Skeletal muscle satellite cell (primary cell): ENCODE measurements at regions not wholly inside any gene's neighbourhood (a gene's known extent, or its start where the extent isn't known, plus 50 kb on each side); places are given as distances from the start of the nearest gene placed in this dataset.

Experiments used
- H3K27me3 ChIP-seq: 2 replicates; pipeline ENCODE4 v1.7.0; 2013; ENCODE audit warnings: low read length; ENCODE audit not compliant: control insufficient read depth, insufficient read depth
- H3K36me3 ChIP-seq: 2 replicates; pipeline ENCODE4 v1.7.0; 2013; ENCODE audit warnings: mild to moderate bottlenecking, control low read depth, low read length; ENCODE audit not compliant: insufficient read depth
- H3K4me1 ChIP-seq: 2 replicates; pipeline ENCODE4 v1.7.0; 2013; ENCODE audit warnings: low read length; ENCODE audit not compliant: control insufficient read depth, insufficient read depth
- H3K4me2 ChIP-seq: 2 replicates; pipeline ENCODE4 v1.7.0; 2013; ENCODE audit warnings: mild to moderate bottlenecking, low read length
- H3K4me3 ChIP-seq: 2 replicates; pipeline ENCODE4 v1.7.0; 2013; ENCODE audit warnings: low read length
- H3K9ac ChIP-seq: 2 replicates; pipeline ENCODE4 v1.7.0; 2013; ENCODE audit warnings: mild to moderate bottlenecking, low read depth, low read length, moderate library complexity
- H3K9me3 ChIP-seq: replicated peaks from 2 replicates; pipeline ENCODE4 v1.7.0; 2013; ENCODE audit warnings: mild to moderate bottlenecking, control low read depth, low read length

DNA sequence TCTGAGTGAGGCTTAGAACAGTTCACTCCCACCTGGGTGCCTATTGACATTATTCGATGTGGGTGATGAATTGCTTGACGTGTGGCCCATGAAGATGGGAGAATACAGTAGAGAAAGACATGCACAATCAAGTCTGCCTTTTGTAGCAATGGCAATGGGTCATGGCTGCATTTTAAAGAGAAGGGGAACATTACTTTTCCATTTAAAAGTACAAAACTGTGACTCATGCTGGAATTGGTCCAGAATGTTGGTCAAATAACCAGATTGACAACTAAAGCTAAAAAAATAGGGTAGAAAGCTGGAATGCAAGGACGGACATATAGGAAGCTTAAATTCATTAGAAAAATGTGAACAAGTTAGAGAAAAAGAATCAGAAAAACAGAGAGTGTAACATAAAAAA lies 104.1 kb upstream of the SLC25A13 start:
- Histone ChIP-seq H3K4me1 (no peaks in the 10 kb centered on the region), H3K9me3 (no peaks in the 10 kb centered on the region)

DNA sequence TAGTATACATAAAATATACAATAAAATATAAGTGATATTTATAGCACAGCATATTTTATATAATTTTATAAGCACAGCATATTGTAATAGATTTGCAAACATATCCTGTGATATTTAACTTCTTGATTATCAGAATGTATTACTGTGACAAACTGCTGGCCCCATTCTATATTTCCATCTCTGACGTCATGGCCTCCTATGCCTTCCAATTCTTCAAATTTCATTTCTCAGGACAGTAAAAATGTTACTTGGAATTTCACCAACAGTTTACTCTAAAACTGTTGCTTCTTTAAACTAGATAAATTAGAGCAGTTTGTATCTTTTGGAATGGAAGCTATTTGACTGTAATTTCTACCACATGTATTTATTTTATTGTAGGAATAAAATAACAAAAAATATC lies 102.5 kb upstream of the SLC25A13 start:
- Histone ChIP-seq H3K9ac (no peak overlapping the region), H3K4me1 (no peaks in the 10 kb centered on the region), H3K4me2 (no peak overlapping the region), H3K4me3 (no peak overlapping the region), H3K36me3 (no peaks in the 10 kb centered on the region), H3K27me3 (no peaks in the 10 kb centered on the region), H3K9me3 (no peaks in the 10 kb centered on the region)

More for the DNA sequence above, 104.1 kb upstream of the SLC25A13 start:
- H3K27me3 ChIP-seq, result peaks cover 3% of the 10 kb centered on the region
- no peak overlapping the region for H3K9ac ChIP-seq
- H3K4me2 ChIP-seq, result no peak overlapping the region
- H3K4me3 ChIP-seq, result no peak overlapping the region
- H3K36me3 ChIP-seq, result no peaks in the 10 kb centered on the region

DNA sequence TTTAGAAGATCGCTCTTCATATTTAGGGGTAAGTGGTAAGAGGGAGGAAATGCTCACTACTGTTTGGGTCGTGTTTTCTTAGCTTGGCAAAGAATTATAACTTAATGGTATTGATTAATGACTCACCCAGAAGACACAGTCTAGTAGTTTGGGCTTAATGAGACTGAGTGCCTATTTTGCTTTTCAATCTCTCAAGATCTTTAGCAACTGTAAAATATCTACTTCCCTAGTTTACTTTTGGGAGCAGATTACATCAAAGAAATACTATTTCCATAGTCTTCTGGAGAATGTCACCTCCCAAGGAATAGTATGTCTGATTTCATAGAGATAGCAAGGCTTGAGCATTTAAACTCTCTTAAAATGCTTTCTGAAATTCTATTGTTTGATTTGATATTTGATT lies 100.5 kb upstream of the SLC25A13 start:
- H3K9ac ChIP-seq, result no peak overlapping the region
- H3K4me3 ChIP-seq, result no peak overlapping the region
- H3K4me1 ChIP-seq, result no peaks in the 10 kb centered on the region
- peaks cover 1% of the 10 kb centered on the region for H3K27me3 ChIP-seq
- no peak overlapping the region for H3K4me2 ChIP-seq
- H3K36me3 ChIP-seq, result no peaks in the 10 kb centered on the region
- no peaks in the 10 kb centered on the region for H3K9me3 ChIP-seq

DNA sequence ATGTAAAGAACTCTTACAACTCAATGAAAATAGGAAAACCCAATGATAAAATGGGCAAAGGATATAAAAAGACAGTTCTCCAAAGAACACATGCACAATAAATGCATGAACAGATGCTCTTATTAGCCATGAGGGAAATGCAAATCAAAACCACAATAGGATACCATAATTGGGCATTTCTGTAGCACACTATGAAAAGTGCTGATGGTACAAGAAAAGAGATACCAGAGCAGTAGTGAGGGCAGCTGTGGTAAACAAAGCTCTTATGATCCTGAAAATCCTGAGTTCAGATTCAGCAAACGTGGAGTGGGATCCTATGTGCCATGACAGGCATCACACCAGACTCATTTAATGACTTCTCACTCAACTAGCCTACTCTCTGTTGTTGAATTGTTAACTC lies 96.7 kb upstream of the SLC25A13 start:
- Histone ChIP-seq H3K27me3 (peaks cover 3% of the 10 kb centered on the region), H3K4me1 (no peaks in the 10 kb centered on the region), H3K4me3 (no peak overlapping the region), H3K9ac (no peak overlapping the region), H3K4me2 (no peak overlapping the region), H3K36me3 (no peaks in the 10 kb centered on the region), H3K9me3 (no peaks in the 10 kb centered on the region)

DNA sequence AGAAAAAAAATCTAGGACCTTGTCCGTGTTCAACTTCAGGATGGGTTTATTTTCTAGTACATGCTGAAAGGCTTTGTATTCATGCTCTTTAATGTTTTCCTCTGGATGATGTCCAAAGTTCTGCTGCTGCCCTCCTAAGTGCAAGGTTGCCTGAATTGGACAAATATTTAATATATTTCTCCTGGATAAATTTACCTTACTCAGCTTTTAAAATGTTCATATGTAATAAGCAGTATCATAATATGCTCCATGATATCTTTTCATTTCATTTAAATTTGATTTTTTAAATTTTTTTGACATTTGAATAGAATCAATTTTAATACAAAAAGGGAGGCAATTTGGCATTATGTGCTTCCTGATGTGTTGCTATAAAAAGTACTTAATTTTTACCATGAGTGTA lies 95.9 kb upstream of the SLC25A13 start:
- Histone ChIP-seq H3K4me1 (no peaks in the 10 kb centered on the region), H3K9ac (no peak overlapping the region), H3K4me2 (no peak overlapping the region), H3K27me3 (peaks cover 3% of the 10 kb centered on the region), H3K36me3 (no peaks in the 10 kb centered on the region), H3K4me3 (no peak overlapping the region), H3K9me3 (no peaks in the 10 kb centered on the region)

DNA sequence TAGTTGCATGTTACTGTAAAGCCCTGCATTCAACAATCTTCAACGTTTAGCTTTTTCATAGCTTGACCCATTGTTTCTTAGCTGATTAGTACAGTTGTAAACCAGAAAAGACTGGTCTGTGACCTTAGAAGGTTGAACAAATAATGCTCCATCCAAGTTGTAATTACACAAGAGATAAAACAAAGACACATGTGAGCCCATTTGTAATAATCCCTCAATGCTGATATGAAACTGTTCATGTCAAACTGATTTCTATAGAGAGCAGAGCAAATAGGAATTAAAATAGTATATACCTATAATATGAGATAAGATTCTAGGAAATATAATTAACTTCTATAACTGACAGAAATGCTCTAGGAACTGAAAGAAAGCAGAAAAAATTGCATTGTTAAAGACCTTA lies 94.7 kb upstream of the SLC25A13 start:
- Histone ChIP-seq H3K36me3 (no peaks in the 10 kb centered on the region), H3K9me3 (no peaks in the 10 kb centered on the region), H3K9ac (no peak overlapping the region), H3K4me2 (no peak overlapping the region), H3K27me3 (peaks cover 3% of the 10 kb centered on the region), H3K4me3 (no peak overlapping the region), H3K4me1 (no peaks in the 10 kb centered on the region)

DNA sequence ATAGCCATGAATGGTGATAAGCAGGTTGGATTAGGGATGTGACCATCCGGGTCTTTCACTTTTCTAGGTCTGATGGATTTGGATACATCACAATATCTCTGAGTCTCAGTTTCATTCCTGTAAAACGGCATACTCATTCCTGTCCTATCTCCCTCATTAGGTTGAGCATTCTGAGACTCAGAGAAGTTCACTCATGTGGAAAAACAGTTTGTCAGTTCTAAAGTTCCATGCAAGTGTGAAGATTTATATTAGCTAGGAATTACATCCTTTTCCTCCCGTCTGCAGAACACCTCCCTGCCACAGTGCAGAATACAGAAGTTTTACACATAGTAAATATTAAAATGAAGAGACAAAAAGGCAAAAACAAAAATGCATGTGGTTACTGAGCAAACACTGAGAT lies 94.2 kb upstream of the SLC25A13 start:
- H3K9ac ChIP-seq, result no peak overlapping the region
- H3K4me3 ChIP-seq, result no peak overlapping the region
- H3K27me3 ChIP-seq, result peaks cover 3% of the 10 kb centered on the region
- no peaks in the 10 kb centered on the region for H3K36me3 ChIP-seq
- no peak overlapping the region for H3K4me2 ChIP-seq
- H3K4me1 ChIP-seq, result no peaks in the 10 kb centered on the region
- H3K9me3 ChIP-seq, result no peaks in the 10 kb centered on the region

DNA sequence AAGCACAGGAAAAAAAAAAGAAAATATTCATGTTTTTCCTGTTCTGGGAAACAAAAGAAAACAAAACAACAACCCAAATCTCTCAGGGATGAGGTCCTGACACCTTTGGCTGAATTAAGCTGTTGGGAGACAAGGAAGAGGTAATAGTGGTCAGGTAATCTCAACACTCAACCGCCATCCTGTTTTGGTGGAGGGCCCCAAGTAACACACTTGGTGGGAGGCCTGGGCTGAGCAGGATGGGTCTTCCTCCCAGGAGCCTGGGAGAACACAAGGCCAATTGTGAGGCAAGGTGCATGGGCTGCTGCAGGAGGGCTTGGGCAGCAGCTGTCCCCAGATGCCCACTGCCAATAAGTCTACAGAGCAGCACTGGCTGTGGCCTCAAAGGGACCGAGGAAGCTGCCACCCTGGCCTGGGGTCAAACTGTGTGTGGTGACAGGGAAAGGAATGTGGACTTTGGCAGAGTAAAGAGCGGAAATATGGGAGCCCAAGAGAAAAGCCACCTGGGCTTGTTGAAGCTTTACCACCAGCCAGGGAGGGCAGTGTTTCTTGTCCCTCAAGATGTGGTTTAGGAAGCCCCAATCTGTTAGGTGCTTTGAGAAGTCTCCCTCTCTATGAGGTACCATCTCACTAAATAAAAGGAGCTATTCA lies 93.5 kb upstream of the SLC25A13 start:
- Histone ChIP-seq H3K4me2 (no peak overlapping the region), H3K4me3 (no peak overlapping the region), H3K9ac (no peak overlapping the region), H3K36me3 (no peaks in the 10 kb centered on the region), H3K9me3 (no peaks in the 10 kb centered on the region), H3K4me1 (no peaks in the 10 kb centered on the region), H3K27me3 (peaks cover 3% of the 10 kb centered on the region)

DNA sequence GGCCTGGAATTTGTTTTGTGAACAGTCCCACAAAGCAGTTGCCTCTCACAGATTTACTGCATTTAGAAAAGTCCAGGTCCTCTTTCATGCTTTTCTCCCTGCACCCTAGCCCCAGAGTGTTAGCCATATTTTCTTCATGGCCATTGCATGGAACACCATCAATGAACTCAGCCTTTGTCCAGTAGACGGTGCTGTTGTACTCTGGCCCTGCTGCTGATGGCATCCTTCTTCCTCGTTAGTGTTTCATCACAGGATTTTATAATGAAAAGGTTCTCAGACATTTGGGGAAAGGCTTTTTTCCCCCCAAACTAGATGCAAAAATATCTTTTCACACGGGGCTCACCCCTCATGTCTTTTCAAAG lies 93.0 kb upstream of the SLC25A13 start:
- Histone ChIP-seq H3K36me3 (no peaks in the 10 kb centered on the region), H3K9me3 (no peaks in the 10 kb centered on the region), H3K27me3 (peaks cover 3% of the 10 kb centered on the region), H3K4me2 (no peak overlapping the region), H3K9ac (no peak overlapping the region), H3K4me3 (no peak overlapping the region), H3K4me1 (no peaks in the 10 kb centered on the region)

DNA sequence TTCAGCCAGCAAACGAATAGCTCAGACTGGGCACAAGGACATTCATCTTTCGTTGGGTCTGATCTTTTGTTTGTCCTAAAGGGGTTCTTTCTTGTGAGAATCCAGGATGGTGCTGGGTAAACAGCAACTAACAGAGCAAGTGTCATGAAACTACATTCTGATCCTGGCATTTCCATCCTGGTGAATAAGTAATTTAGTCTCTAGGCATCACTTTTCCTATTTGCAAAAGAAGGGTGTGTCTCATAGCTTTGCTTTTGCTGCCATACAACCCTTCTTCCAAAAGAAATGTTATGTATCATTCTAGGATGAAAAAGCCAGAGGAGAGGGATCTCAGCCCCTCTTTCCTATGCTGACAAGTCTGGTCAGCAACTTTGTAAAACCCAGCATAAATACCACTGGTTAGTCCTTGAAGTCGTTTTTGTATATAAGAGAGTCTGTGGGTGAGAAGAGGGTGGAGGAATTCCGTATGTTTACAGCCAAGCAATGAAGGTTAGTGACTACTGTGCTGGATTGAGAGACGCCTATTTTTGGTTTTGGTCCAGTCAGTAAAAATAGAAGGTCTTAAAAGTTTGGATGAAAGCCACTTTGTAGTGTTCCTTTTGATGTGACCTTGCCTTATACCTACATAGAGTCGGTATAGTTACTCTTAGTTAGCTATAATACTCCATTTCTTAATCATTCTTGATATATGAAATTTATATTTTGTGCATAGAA lies 88.4 kb upstream of the SLC25A13 start:
- Histone ChIP-seq H3K4me2 (no peak overlapping the region), H3K9ac (no peak overlapping the region), H3K9me3 (no peaks in the 10 kb centered on the region), H3K4me1 (no peaks in the 10 kb centered on the region), H3K36me3 (no peaks in the 10 kb centered on the region), H3K27me3 (no peaks in the 10 kb centered on the region), H3K4me3 (no peak overlapping the region)

DNA sequence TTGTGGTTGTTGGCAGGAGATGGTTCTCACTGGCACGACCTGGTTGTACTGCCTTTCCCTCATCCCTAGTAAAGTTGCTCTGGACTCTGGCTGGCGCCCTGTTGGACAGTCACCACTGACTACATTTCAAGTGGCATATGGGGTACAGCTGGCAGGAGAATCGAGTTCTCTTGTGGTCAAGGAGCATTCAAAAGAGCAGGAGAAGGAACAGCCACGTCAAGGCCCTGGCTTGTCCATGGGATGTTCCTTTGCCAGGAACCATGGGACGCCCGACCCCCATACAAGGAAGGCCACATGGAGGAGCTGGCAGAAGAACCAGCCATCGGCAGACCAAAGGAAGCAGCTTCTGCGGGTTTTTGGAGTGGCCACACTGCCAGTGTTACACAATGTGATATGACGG lies 87.0 kb upstream of the SLC25A13 start:
- H3K4me2 ChIP-seq, result no peak overlapping the region
- no peaks in the 10 kb centered on the region for H3K27me3 ChIP-seq
- no peak overlapping the region for H3K4me3 ChIP-seq
- H3K36me3 ChIP-seq, result no peaks in the 10 kb centered on the region
- H3K9me3 ChIP-seq, result no peaks in the 10 kb centered on the region
- H3K4me1 ChIP-seq, result no peaks in the 10 kb centered on the region
- no peak overlapping the region for H3K9ac ChIP-seq

DNA sequence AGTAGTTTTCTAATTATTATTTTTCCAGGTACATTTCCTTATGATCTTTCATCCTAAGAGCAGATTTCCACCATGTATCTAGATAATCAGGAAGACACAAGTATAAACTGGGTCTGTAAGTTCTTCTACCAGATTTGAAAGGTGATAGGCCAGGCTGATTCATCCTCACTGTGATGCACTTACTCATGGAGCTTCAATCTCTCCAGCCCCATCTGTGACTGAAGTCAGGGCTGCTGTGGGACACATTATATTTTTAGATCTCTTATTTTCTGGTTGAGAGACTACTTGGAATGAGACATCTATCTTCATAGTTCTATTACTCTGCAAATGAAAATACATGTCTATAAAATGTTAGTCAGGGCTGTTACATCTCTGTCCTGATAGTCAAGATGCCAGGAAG lies 85.5 kb upstream of the SLC25A13 start:
- Histone ChIP-seq H3K9me3 (no peaks in the 10 kb centered on the region), H3K36me3 (no peaks in the 10 kb centered on the region), H3K9ac (no peak overlapping the region), H3K27me3 (no peaks in the 10 kb centered on the region), H3K4me1 (no peaks in the 10 kb centered on the region), H3K4me2 (no peak overlapping the region), H3K4me3 (no peak overlapping the region)
